NCI-H2196 treated with DMSO at 0.1 percent for 48 hours (cell line): ENCODE measurements at regions not wholly inside any gene's neighbourhood (a gene's known extent, or its start where the extent isn't known, plus 50 kb on each side); places are given as distances from the start of the nearest gene placed in this dataset.
"Not testable (repeated sequence)": the region's sequence is repeated elsewhere in the genome, so short reads cannot be mapped to it uniquely, and the experiment has no call there.

Source experiments
- DNase-seq: peaks from one replicate; lab custom pipeline; 2025; ENCODE audit not compliant: unreplicated experiment; lab: John Stamatoyannopoulos, UW

GRCh38 chr7:98771519-98771918 lies 98.3 kb downstream of the TMEM130 start:
- no peak for DNase-seq

GRCh38 chr7:98771941-98772603 lies 97.7 kb downstream of the TMEM130 start:
- DNase-seq: no peak

GRCh38 chr7:98774884-98775283 lies 94.9 kb downstream of the TMEM130 start:
- DNase-seq: no peak

- DNase-seq: no peak
Measured at GRCh38 chr7:98777051-98777450, 92.8 kb downstream of the TMEM130 start.

GRCh38 chr7:98778421-98778820 lies 91.4 kb downstream of the TMEM130 start:
- no peak for DNase-seq

GRCh38 chr7:98779800-98780587 lies 89.8 kb downstream of the TMEM130 start:
- DNase-seq: no peak

- DNase-seq: no peak
Measured at GRCh38 chr7:98784216-98784785, 85.5 kb downstream of the TMEM130 start.

- no peak for DNase-seq
Measured at GRCh38 chr7:98785929-98786571, 83.8 kb downstream of the TMEM130 start.

GRCh38 chr7:98788966-98789365 lies 80.8 kb downstream of the TMEM130 start:
- no peak for DNase-seq

- DNase-seq: not testable (repeated sequence)
Measured at GRCh38 chr7:98794453-98794852, 75.4 kb downstream of the TMEM130 start.

- no peak for DNase-seq
Measured at GRCh38 chr7:98795741-98796493, 73.9 kb downstream of the TMEM130 start.
